SK-N-SH (cell line): ENCODE measurements at regions not wholly inside any gene's neighbourhood (a gene's known extent, or its start where the extent isn't known, plus 50 kb on each side); places are given as distances from the start of the nearest gene placed in this dataset.

Experiments
- CTCF ChIA-PET: fragments of 300-600, 350-600 bp; formaldehyde crosslinking; extraction: SDS; loops from one replicate; lab custom pipeline; 2021; lab: Yijun Ruan, JAX
- POLR2A ChIA-PET: fragments of 350-600 bp; sonication (Branson Sonifier 250); formaldehyde crosslinking; extraction: SDS; loops from one replicate; lab custom pipeline; 2020; ENCODE audit warnings: antibody characterized with exemption, inconsistent platforms; lab: Yijun Ruan, JAX
- DNase-seq: peaks from one replicate; pipeline ENCODE4 v3.0.0; 2012
- H2AFZ ChIP-seq: fragments of 200-600 bp; sonication (generic); 2 replicates; pipeline ENCODE4 v1.8.1; 2016; ENCODE audit warnings: antibody characterized with exemption, mild to moderate bottlenecking, low read depth
- H3F3A ChIP-seq: fragments of 200-600 bp; sonication (generic); replicated peaks from 2 replicates; pipeline ENCODE3; 2016; ENCODE audit warnings: antibody characterized with exemption, mild to moderate bottlenecking; ENCODE audit not compliant: insufficient read depth
- H3K27ac ChIP-seq, 2 experiments: fragments of 200-500 bp in 1 of 2; fragments of 200-600 bp in 1 of 2; sonication (Bioruptor generic) in 1 of 2; sonication (generic), shearing (Covaris generic) in 1 of 2; 2 replicates each; pipeline versions ENCODE4 v1.5.1 to v1.6.1; 2014 to 2016; ENCODE audit warnings: low read depth in 2 of 2, inconsistent platforms in 1 of 2, low read length in 1 of 2, mild to moderate bottlenecking in 1 of 2, mixed read lengths in 1 of 2
- H3K27me3 ChIP-seq: fragments of 200-600 bp; sonication (generic), shearing (Covaris generic); 2 replicates; pipeline ENCODE4 v1.6.1; 2016; ENCODE audit warnings: mixed run types; ENCODE audit not compliant: insufficient read depth
- H3K36me3 ChIP-seq, 2 experiments: fragments of 200-500 bp in 1 of 2; fragments of 200-600 bp in 1 of 2; sonication (Bioruptor generic) in 1 of 2; sonication (generic) in 1 of 2; replicated peaks in 1 of 2; 2 replicates each; pipeline versions ENCODE3 to v1.5.1; 2014 to 2016; ENCODE audit warnings: low read length in 1 of 2, mild to moderate bottlenecking in 1 of 2; ENCODE audit not compliant: insufficient read depth in 2 of 2, control insufficient read depth in 1 of 2
- H3K4me1 ChIP-seq, 2 experiments: fragments of 200-500 bp in 1 of 2; fragments of 200-600 bp in 1 of 2; sonication (Bioruptor generic) in 1 of 2; sonication (generic), shearing (Covaris generic) in 1 of 2; 2 replicates each; pipeline versions ENCODE4 v1.5.1 to v1.6.1; 2014 to 2016; ENCODE audit warnings: low read depth in 1 of 2, low read length in 1 of 2, mixed run types in 1 of 2; ENCODE audit not compliant: insufficient read depth in 2 of 2, control insufficient read depth in 1 of 2
- H3K4me2 ChIP-seq: fragments of 200-600 bp; sonication (generic), shearing (Covaris generic); 2 replicates; pipeline ENCODE4 v1.6.1; 2017; ENCODE audit warnings: mixed run types
- H3K4me3 ChIP-seq, 2 experiments: fragments of 200-500 bp in 1 of 2; fragments of 200-600 bp in 1 of 2; sonication (Bioruptor generic) in 1 of 2; sonication (generic), shearing (Covaris generic) in 1 of 2; 2 replicates each; pipeline versions ENCODE4 v1.5.1 to v1.8.1; 2014 to 2016; ENCODE audit warnings: low read depth in 2 of 2, inconsistent platforms in 1 of 2, low read length in 1 of 2, mild to moderate bottlenecking in 1 of 2, mixed read lengths in 1 of 2, moderate library complexity in 1 of 2
- H3K79me2 ChIP-seq: fragments of 200-600 bp; sonication (generic); 2 replicates; pipeline ENCODE4 v1.8.1; 2017; ENCODE audit warnings: mild to moderate bottlenecking; ENCODE audit not compliant: insufficient read depth
- H3K9ac ChIP-seq: fragments of 200-600 bp; sonication (generic); 2 replicates; pipeline ENCODE4 v1.6.1; 2017; ENCODE audit warnings: mixed run types
- H3K9me2 ChIP-seq: fragments of 200-600 bp; sonication (generic); 2 replicates; pipeline ENCODE4 v1.6.1; 2017; ENCODE audit warnings: mixed run types
- H3K9me3 ChIP-seq: fragments of 200-600 bp; sonication (generic); 2 replicates; pipeline ENCODE4 v1.6.1; 2017; ENCODE audit warnings: mixed run types, mild to moderate bottlenecking, moderate library complexity
- H4K20me1 ChIP-seq: fragments of 200-600 bp; sonication (generic); 2 replicates; pipeline ENCODE4 v1.6.1; 2017; ENCODE audit warnings: mild to moderate bottlenecking, mixed run types; ENCODE audit not compliant: insufficient read depth
- CTCF ChIP-seq: fragments of 200-600 bp; sonication (generic); IDR thresholded peaks from 2 replicates; pipeline ENCODE4 v1.6.1; 2017; ENCODE audit warnings: antibody characterized with exemption, mild to moderate bottlenecking, moderate library complexity
- EZH2phosphoT487 ChIP-seq: fragments of 200-600 bp; sonication (generic); IDR thresholded peaks from 2 replicates; pipeline ENCODE4 v1.6.1; 2017; ENCODE audit warnings: low read depth, mixed run types, mild to moderate bottlenecking, antibody characterized with exemption, moderate library complexity, borderline replicate concordance
- FOSL2 ChIP-seq: IDR thresholded peaks from 2 replicates; pipeline ENCODE4 v1.4.0; 2012; ENCODE audit warnings: low read depth, mild to moderate bottlenecking, moderate library complexity, borderline replicate concordance
- FOXM1 ChIP-seq: IDR thresholded peaks from 2 replicates; pipeline ENCODE4 v1.4.0; 2012; ENCODE audit warnings: low read depth, mild to moderate bottlenecking
- GABPA ChIP-seq: IDR thresholded peaks from 2 replicates; pipeline ENCODE4 v1.4.0; 2012; ENCODE audit warnings: low read depth, mild to moderate bottlenecking
- GATA2 ChIP-seq: sonication (generic); formaldehyde crosslinking; IDR thresholded peaks from 2 replicates; pipeline ENCODE4 v1.5.0; 2020; ENCODE audit warnings: mild to moderate bottlenecking, missing genetic modification reagents
- JUND ChIP-seq: IDR thresholded peaks from 2 replicates; pipeline ENCODE4 v1.4.0; 2012
- MAX ChIP-seq: IDR thresholded peaks from 2 replicates; pipeline ENCODE4 v1.4.0; 2012; ENCODE audit warnings: low read depth
- MEF2A ChIP-seq: IDR thresholded peaks from 2 replicates; pipeline ENCODE4 v1.4.0; 2012; ENCODE audit warnings: low read depth, borderline replicate concordance
- MXI1 ChIP-seq: IDR thresholded peaks from 2 replicates; pipeline ENCODE4 v1.6.1; 2012; ENCODE audit warnings: mild to moderate bottlenecking, low read depth, low read length, improper control_type of control experiment
- NFIC ChIP-seq: IDR thresholded peaks from 2 replicates; pipeline ENCODE4 v1.4.0; 2012; ENCODE audit warnings: borderline replicate concordance
- NRF1 ChIP-seq: IDR thresholded peaks from 2 replicates; pipeline ENCODE4 v1.6.1; 2012; ENCODE audit warnings: low read depth, mild to moderate bottlenecking, low read length
- PBX3 ChIP-seq: IDR thresholded peaks from 2 replicates; pipeline ENCODE4; 2012
- POLR2AphosphoS5 ChIP-seq: IDR thresholded peaks from 2 replicates; pipeline ENCODE4 v1.6.1; 2012; ENCODE audit warnings: low read depth, low read length
- RAD21 ChIP-seq: IDR thresholded peaks from 2 replicates; pipeline ENCODE4 v1.6.1; 2012; ENCODE audit warnings: mild to moderate bottlenecking, low read length
- RFX5 ChIP-seq: IDR thresholded peaks from 2 replicates; pipeline ENCODE4 v1.6.1; 2012; ENCODE audit warnings: mild to moderate bottlenecking, improper control_type of control experiment, low read length
- RXRA ChIP-seq: IDR thresholded peaks from 2 replicates; pipeline ENCODE4 v1.4.0; 2012; ENCODE audit warnings: low read depth, mild to moderate bottlenecking, borderline replicate concordance
- SIN3A ChIP-seq: IDR thresholded peaks from 2 replicates; pipeline ENCODE4 v1.6.1; 2012; ENCODE audit warnings: low read depth, mild to moderate bottlenecking, low read length, moderate library complexity, borderline replicate concordance
- SMC3 ChIP-seq: IDR thresholded peaks from 2 replicates; pipeline ENCODE4 v1.6.1; 2012; ENCODE audit warnings: low read depth, low read length, improper control_type of control experiment
- TCF12 ChIP-seq: IDR thresholded peaks from 2 replicates; pipeline ENCODE4 v1.4.0; 2012
- TEAD4 ChIP-seq: IDR thresholded peaks from 2 replicates; pipeline ENCODE4 v1.4.0; 2012; ENCODE audit warnings: mild to moderate bottlenecking, borderline replicate concordance; ENCODE audit not compliant: insufficient read depth
- YY1 ChIP-seq: IDR thresholded peaks from 2 replicates; pipeline ENCODE4 v1.4.0; 2012; ENCODE audit warnings: low read depth, mild to moderate bottlenecking
- WGBS: methylation state at CpG from one replicate; pipeline ENCODE4 v1.1.6; 2017; ENCODE audit warnings: low lambda C conversion rate; 5-methylcytosine and 5-hydroxymethylcytosine counted together

GRCh38 chr13:57036290-57036689 is 104.4 kb upstream of the PRR20A start:
- TF ChIP-seq MEF2A (no peak), RFX5 (no peak), TEAD4 (no peak), NFIC (no peak), YY1 (no peak), POLR2AphosphoS5 (no peak), RXRA (no peak), NRF1 (no peak), FOSL2 (no peak), SIN3A (no peak), GATA2 (CRISPR knock-in tag) (no peak), SMC3 (no peak), EZH2phosphoT487 (no peak), TCF12 (no peak), MAX (no peak), MXI1 (no peak), FOXM1 (no peak), PBX3 (no peak)
- TF ChIP-seq, all 33 proteins: peak for 0
- Histone ChIP-seq H3K9me3 (no peaks in the 10 kb centered on the region), H3K36me3 (no peaks in the 10 kb centered on the region), H3K4me3 (peak overlapping the region in 1 of 2 experiments; percentile 6; a peak in 1 of 4 replicates), H4K20me1 (no peaks in the 10 kb centered on the region), H3K27ac (no peak overlapping the region), H3K4me2 (no peak overlapping the region), H3K4me1 (no peaks in the 10 kb centered on the region), H3K9me2 (no peaks in the 10 kb centered on the region), H3K79me2 (no peaks in the 10 kb centered on the region), H3K27me3 (no peaks in the 10 kb centered on the region), H3K9ac (no peak overlapping the region), H2AFZ (no peak overlapping the region), H3F3A (no peaks in the 10 kb centered on the region)
- WGBS = 28% methylated on average over 4 of the region's 4 CpGs
- DNase-seq = no peak
- ChIA-PET CTCF (interaction anchor here (1.2 kb wide), 1 partner anchor 15 kb away, joined by 3 read pairs; no protein-coding TSS in a partner anchor), POLR2A (no interaction called here)

GRCh38 chr13:57044910-57045309 is 95.8 kb upstream of the PRR20A start:
- Histone ChIP-seq H3K9me3 (peaks cover 12% of the 10 kb centered on the region; the same call in 1 of the 2 replicates), H3F3A (no peaks in the 10 kb centered on the region), H3K9me2 (0 out of 2 replicates have a peak, but pooled peaks cover 3% of the 10 kb centered on the region), H3K4me3 (no peak overlapping the region), H3K79me2 (no peaks in the 10 kb centered on the region), H4K20me1 (no peaks in the 10 kb centered on the region), H3K9ac (no peak overlapping the region), H2AFZ (no peak overlapping the region), H3K27me3 (no peaks in the 10 kb centered on the region), H3K4me1 (no peaks in the 10 kb centered on the region), H3K36me3 (no peaks in the 10 kb centered on the region), H3K27ac (no peak overlapping the region), H3K4me2 (no peak overlapping the region)
- ChIA-PET CTCF (no interaction called here), POLR2A (no interaction called here)
- TF ChIP-seq MEF2A = no peak
- TF ChIP-seq GABPA = no peak
- TF ChIP-seq SIN3A = no peak
- no peak for TF ChIP-seq JUND
- no peak for TF ChIP-seq PBX3
- TF ChIP-seq TCF12 = no peak
- TF ChIP-seq RAD21 = no peak
- no peak for TF ChIP-seq FOSL2
- no peak for TF ChIP-seq YY1
- no peak for TF ChIP-seq EZH2phosphoT487
- no peak for TF ChIP-seq CTCF
- no peak for TF ChIP-seq MXI1
- WGBS = 21% methylated on average over 1 of the region's 1 CpG
- no peak for DNase-seq
